Neural cell (in vitro differentiated cells): ENCODE measurements at regions not wholly inside any gene's neighbourhood (a gene's known extent, or its start where the extent isn't known, plus 50 kb on each side); places are given as distances from the start of the nearest gene placed in this dataset.

Source experiments
- H2AFZ ChIP-seq: fragments of 200-600, 300-800 bp; sonication (generic), shearing (Covaris generic); 2 replicates; pipeline ENCODE4 v1.6.0; 2014; ENCODE audit warnings: low read depth, mild to moderate bottlenecking, antibody characterized with exemption, low read length, moderate library complexity
- H3F3A ChIP-seq: fragments of 200-600 bp; shearing (Covaris generic); 2 replicates; pipeline ENCODE4 v1.6.1; 2016; ENCODE audit warnings: mild to moderate bottlenecking, moderate library complexity, mixed read lengths, antibody characterized with exemption, low read length; ENCODE audit not compliant: insufficient read depth, poor library complexity, severe bottlenecking
- H3K27ac ChIP-seq: fragments of 200-600, 300-800 bp; sonication (generic), shearing (Covaris generic); 2 replicates; pipeline ENCODE4 v1.5.1; 2014; ENCODE audit warnings: mild to moderate bottlenecking, low read length, moderate library complexity
- H3K27me3 ChIP-seq: fragments of 300-800, 200-600 bp; sonication (generic), shearing (Covaris generic); 2 replicates; pipeline ENCODE4 v1.6.0; 2014; ENCODE audit warnings: mild to moderate bottlenecking, low read depth, low read length, moderate library complexity; ENCODE audit not compliant: insufficient read depth
- H3K36me3 ChIP-seq: fragments of 300-800, 200-600 bp; sonication (generic), shearing (Covaris generic); 2 replicates; pipeline ENCODE4 v1.5.1; 2014; ENCODE audit warnings: mild to moderate bottlenecking, antibody characterized with exemption, low read length, moderate library complexity; ENCODE audit not compliant: insufficient read depth
- H3K4me2 ChIP-seq: fragments of 300-800, 200-600 bp; sonication (generic), shearing (Covaris generic); 2 replicates; pipeline ENCODE4 v1.6.0; 2014; ENCODE audit warnings: mild to moderate bottlenecking, low read length
- H3K4me3 ChIP-seq: fragments of 300-800, 200-600 bp; sonication (generic), shearing (Covaris generic); 2 replicates; pipeline ENCODE4 v1.5.1; 2014; ENCODE audit warnings: mild to moderate bottlenecking, low read length, moderate library complexity
- H3K79me2 ChIP-seq: fragments of 200-600 bp; shearing (Covaris generic); replicated peaks from 2 replicates; pipeline ENCODE4 v1.6.0; 2014; ENCODE audit warnings: mild to moderate bottlenecking, low read length, moderate library complexity; ENCODE audit not compliant: insufficient read depth
- H3K9ac ChIP-seq: fragments of 300-800, 200-600 bp; sonication (generic), shearing (Covaris generic); 2 replicates; pipeline ENCODE4 v1.6.1; 2016; ENCODE audit warnings: mild to moderate bottlenecking, low read length, mixed read lengths
- H3K9me2 ChIP-seq: fragments of 200-600 bp; shearing (Covaris generic); 2 replicates; pipeline ENCODE4 v1.6.1; 2016; ENCODE audit warnings: mild to moderate bottlenecking, low read length, mixed read lengths; ENCODE audit not compliant: insufficient read depth
- H3K9me3 ChIP-seq: fragments of 200-600, 300-800 bp; sonication (generic), shearing (Covaris generic); 2 replicates; pipeline ENCODE4 v1.6.1; 2016; ENCODE audit warnings: mild to moderate bottlenecking, mixed run types, low read length, moderate library complexity, mixed read lengths
- H4K20me1 ChIP-seq: fragments of 200-600 bp; shearing (Covaris generic); 2 replicates; pipeline ENCODE4 v1.6.1; 2016; ENCODE audit warnings: mild to moderate bottlenecking, mixed run types; ENCODE audit not compliant: insufficient read depth
- CTCF ChIP-seq: fragments of 450-650 bp; IDR thresholded peaks from 2 replicates; pipeline ENCODE4 v1.5.1; 2014; ENCODE audit warnings: antibody characterized with exemption, mild to moderate bottlenecking, moderate library complexity; ENCODE audit not compliant: poor library complexity, severe bottlenecking
- EZH2 ChIP-seq: fragments of 200-600, 300-800 bp; shearing (Covaris generic), sonication (generic); IDR thresholded peaks from 2 replicates; pipeline ENCODE4 v1.6.1; 2014; ENCODE audit warnings: antibody characterized with exemption, low read length, borderline replicate concordance, mild to moderate bottlenecking; ENCODE audit not compliant: insufficient read depth, poor library complexity, severe bottlenecking
- MXI1 ChIP-seq: fragments of 450-650 bp; conservative IDR thresholded peaks from 2 replicates; pipeline ENCODE4 v1.6.1; 2014; ENCODE audit warnings: antibody characterized with exemption, mild to moderate bottlenecking; ENCODE audit not compliant: poor library complexity, severe bottlenecking
- POLR2AphosphoS5 ChIP-seq: IDR thresholded peaks from 2 replicates; pipeline ENCODE4 v1.6.1; 2012
- RAD21 ChIP-seq: fragments of 450-650 bp; conservative IDR thresholded peaks from 2 replicates; pipeline ENCODE4 v1.6.1; 2014; ENCODE audit warnings: antibody characterized with exemption, mild to moderate bottlenecking, moderate library complexity
- REST ChIP-seq: IDR thresholded peaks from 2 replicates; pipeline ENCODE4 v1.6.1; 2012; ENCODE audit warnings: borderline replicate concordance
- SMC3 ChIP-seq: fragments of 450-650 bp; conservative IDR thresholded peaks from 2 replicates; pipeline ENCODE4 v1.6.1; 2014; ENCODE audit warnings: antibody characterized with exemption, mild to moderate bottlenecking, moderate library complexity; ENCODE audit not compliant: poor library complexity
- TAF1 ChIP-seq: IDR thresholded peaks from 2 replicates; pipeline ENCODE4 v1.6.1; 2012; ENCODE audit warnings: low read depth

- Histone ChIP-seq H4K20me1 (no peaks in the 10 kb centered on the region), H3K9me3 (no peaks in the 10 kb centered on the region), H3K9ac (no peak overlapping the region), H3K36me3 (no peaks in the 10 kb centered on the region), H3K4me2 (no peak overlapping the region), H3F3A (no peaks in the 10 kb centered on the region), H3K4me3 (no peak overlapping the region), H3K9me2 (no peaks in the 10 kb centered on the region), H3K27me3 (no peaks in the 10 kb centered on the region), H3K27ac (no peak overlapping the region), H2AFZ (no peak overlapping the region), H3K79me2 (no peaks in the 10 kb centered on the region)
- TF ChIP-seq CTCF (no peak), POLR2AphosphoS5 (no peak), REST (no peak), MXI1 (no peak), TAF1 (no peak)
Observed at GRCh38 chr2:126825316-126825715, 73.4 kb upstream of the TEX51 start.

- Histone ChIP-seq H2AFZ (no peak overlapping the region), H3K79me2 (no peaks in the 10 kb centered on the region), H3K4me2 (no peak overlapping the region), H4K20me1 (no peaks in the 10 kb centered on the region), H3K36me3 (no peaks in the 10 kb centered on the region), H3K9me3 (no peaks in the 10 kb centered on the region), H3K27ac (no peak overlapping the region), H3K27me3 (no peaks in the 10 kb centered on the region), H3K4me3 (no peak overlapping the region), H3F3A (no peaks in the 10 kb centered on the region), H3K9me2 (no peaks in the 10 kb centered on the region), H3K9ac (no peak overlapping the region)
- TF ChIP-seq POLR2AphosphoS5, result no peak
- no peak for TF ChIP-seq RAD21
- TF ChIP-seq CTCF, result no peak
- TF ChIP-seq EZH2, result no peak
Observed at GRCh38 chr2:126826491-126826890, 72.2 kb upstream of the TEX51 start.

- TF ChIP-seq EZH2, result no peak
- TF ChIP-seq TAF1, result no peak
- no peak for TF ChIP-seq RAD21
- no peak for TF ChIP-seq SMC3
- no peak for TF ChIP-seq POLR2AphosphoS5
- no peak for TF ChIP-seq CTCF
- Histone ChIP-seq H4K20me1 (no peaks in the 10 kb centered on the region), H3K4me3 (no peak overlapping the region), H3F3A (no peaks in the 10 kb centered on the region), H3K4me2 (no peak overlapping the region), H3K36me3 (no peaks in the 10 kb centered on the region), H3K27ac (no peak overlapping the region), H3K9ac (no peak overlapping the region), H3K9me3 (no peaks in the 10 kb centered on the region), H3K27me3 (no peaks in the 10 kb centered on the region), H3K9me2 (no peaks in the 10 kb centered on the region), H2AFZ (no peak overlapping the region), H3K79me2 (no peaks in the 10 kb centered on the region)
Observed at GRCh38 chr2:126827371-126827770, 71.3 kb upstream of the TEX51 start.
